ENCODE measurements at regions not wholly inside any gene's neighbourhood (a gene's known extent, or its start where the extent isn't known, plus 50 kb on each side); places are given as distances from the start of the nearest gene placed in this dataset.

- no peaks in the 10 kb centered on the region for H3K4me1 ChIP-seq (ENCODE audit: control insufficient read depth, insufficient read depth, low read length)
- ChIA-PET CTCF (interaction anchor here (0.6 to 2.2 kb wide), 2 partner anchors 59 to 551 kb away, joined by 4 to 6 read pairs; no protein-coding TSS in a partner anchor), POLR2A (no interaction called here)
- H3K9me3 ChIP-seq (ENCODE audit: control insufficient read depth, insufficient read depth, low read depth, low read length): no peaks in the 10 kb centered on the region
- H3K4me3 ChIP-seq (ENCODE audit: low read depth, low read length): no peak overlapping the region
- no peaks in the 10 kb centered on the region for H3K36me3 ChIP-seq (ENCODE audit: control insufficient read depth in 2 of 2, insufficient read depth in 1 of 2, low read length in 2 of 2)
- no peak overlapping the region for H3K27ac ChIP-seq (ENCODE audit: extremely low read depth, low read depth, low read length)
- peak; percentile 52; the same call in 1 of the 2 replicates for TF ChIP-seq GLIS1 (tag by site-specific recombination; IDR thresholded peaks at IDR 0.05)
- TF ChIP-seq ZFP3 (tag by site-specific recombination; IDR thresholded peaks at IDR 0.05; ENCODE audit: low read depth): no peak
- TF ChIP-seq ZNF221 (tag by site-specific recombination; IDR thresholded peaks at IDR 0.05; ENCODE audit: borderline replicate concordance): no peak
- TF ChIP-seq ZIC2 (tag by site-specific recombination; IDR thresholded peaks at IDR 0.05): peak; percentile 44; the same call in 1 of the 2 replicates
Measured at GRCh38 chr17:77602062-77602746, 356.3 kb upstream of the TNRC6C start.

DNA sequence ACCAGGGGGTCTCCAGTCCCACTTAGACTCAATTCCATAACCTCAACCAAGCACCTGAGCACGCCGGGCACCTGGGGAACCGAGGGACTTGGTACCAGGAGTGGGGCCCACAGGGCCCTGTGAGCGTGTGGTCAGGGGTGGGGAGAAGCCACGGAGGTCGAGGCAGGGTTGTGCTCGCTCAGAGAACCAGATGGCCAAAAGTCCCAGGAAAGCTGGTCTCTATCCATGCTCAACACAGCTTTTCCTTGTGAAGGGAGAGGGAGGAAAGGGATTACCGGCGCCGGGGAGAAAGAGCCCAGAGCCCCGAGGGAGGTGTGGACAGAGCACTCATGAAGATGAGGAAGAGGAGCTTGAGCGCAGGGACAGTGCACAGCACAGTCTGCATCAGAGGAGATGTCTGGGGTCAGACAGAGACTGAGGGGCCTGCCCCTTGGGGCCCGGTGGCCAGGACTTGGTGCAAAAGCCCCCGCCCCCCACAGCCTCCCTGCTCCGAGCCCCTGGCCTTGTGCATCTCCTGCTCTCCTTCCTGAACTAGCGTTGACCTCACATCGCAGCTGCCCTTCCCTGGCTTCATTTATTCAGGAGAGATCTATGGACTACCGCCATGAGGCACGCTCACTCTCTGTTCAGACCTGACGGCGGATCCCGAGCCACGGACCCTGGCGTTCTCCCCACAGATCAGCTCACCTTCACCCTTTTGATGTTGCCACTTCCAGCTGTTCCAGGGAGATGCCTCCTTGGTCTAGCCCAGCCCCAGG lies 355.4 kb upstream of the TNRC6C start:
- no peaks in the 10 kb centered on the region for H3K36me3 ChIP-seq (ENCODE audit: control insufficient read depth in 2 of 2, insufficient read depth in 1 of 2, low read length in 2 of 2)
- no peak for TF ChIP-seq ZNF610 (tag by site-specific recombination; IDR thresholded peaks at IDR 0.05; ENCODE audit: borderline replicate concordance)
- peak; percentile 69; the same call in 1 of the 2 replicates for TF ChIP-seq ZNF707 (tag by site-specific recombination; IDR thresholded peaks at IDR 0.05)
- ChIA-PET POLR2A (no interaction called here), CTCF (interaction anchor here (0.6 to 2.2 kb wide), 2 partner anchors 60 to 550 kb away, joined by 4 to 6 read pairs; no protein-coding TSS in a partner anchor)
- H3K4me3 ChIP-seq (ENCODE audit: low read depth, low read length): no peak overlapping the region
- H3K9me3 ChIP-seq (ENCODE audit: control insufficient read depth, insufficient read depth, low read depth, low read length): no peaks in the 10 kb centered on the region
- no peaks in the 10 kb centered on the region for H3K4me1 ChIP-seq (ENCODE audit: control insufficient read depth, insufficient read depth, low read length)
- no peak overlapping the region for H3K27ac ChIP-seq (ENCODE audit: extremely low read depth, low read depth, low read length)

DNA sequence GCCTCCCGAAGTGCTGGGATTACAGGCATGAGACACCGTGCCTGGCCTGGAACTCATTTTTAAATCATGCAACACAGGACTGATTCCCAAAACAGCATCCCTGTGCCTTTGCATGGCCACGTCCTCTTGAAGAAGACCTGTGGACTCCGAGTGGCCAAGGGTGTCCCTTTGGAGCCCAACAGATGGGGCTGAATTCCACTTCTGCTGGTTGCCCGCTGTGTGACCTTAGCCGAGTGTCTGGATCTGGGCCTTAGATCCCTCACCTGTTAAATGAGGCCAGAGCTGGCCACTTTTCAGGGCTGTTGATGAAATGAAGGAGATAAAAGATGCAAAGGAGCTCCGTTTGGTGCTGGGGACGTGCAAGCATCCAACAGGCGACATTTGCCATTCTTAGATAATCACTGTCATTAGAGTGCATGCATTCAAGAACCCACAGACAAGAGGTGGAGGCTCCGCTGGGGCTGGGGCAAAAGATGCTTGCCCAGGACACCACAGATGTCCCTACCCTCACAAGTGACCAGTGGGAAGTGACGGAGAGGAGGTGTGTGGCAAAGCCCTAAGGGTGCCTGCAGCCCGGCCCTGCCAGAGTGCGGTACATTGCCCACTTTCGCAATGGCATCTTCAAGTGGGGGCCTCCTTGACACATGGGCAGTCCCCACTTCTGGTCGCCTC lies 354.1 kb upstream of the TNRC6C start:
- no peaks in the 10 kb centered on the region for H3K36me3 ChIP-seq (ENCODE audit: control insufficient read depth in 2 of 2, insufficient read depth in 1 of 2, low read length in 2 of 2)
- ChIA-PET CTCF (no interaction called here), POLR2A (no interaction called here)
- no peak overlapping the region for H3K27ac ChIP-seq (ENCODE audit: extremely low read depth, low read depth, low read length)
- H3K9me3 ChIP-seq (ENCODE audit: control insufficient read depth, insufficient read depth, low read depth, low read length): no peaks in the 10 kb centered on the region
- H3K4me3 ChIP-seq (ENCODE audit: low read depth, low read length): no peak overlapping the region
- TF ChIP-seq ZNF335 (tag by site-specific recombination; conservative IDR thresholded peaks at IDR 0.05) (no peak), ZBTB21 (tag by site-specific recombination; IDR thresholded peaks at IDR 0.05) (no peak), TSHZ1 (tag by site-specific recombination; IDR thresholded peaks at IDR 0.05; ENCODE audit: borderline replicate concordance) (no peak), ZNF501 (tag by site-specific recombination; IDR thresholded peaks at IDR 0.05) (no peak), KLF8 (tag by site-specific recombination; IDR thresholded peaks at IDR 0.05) (no peak), ZNF670 (tag by site-specific recombination; IDR thresholded peaks at IDR 0.05; ENCODE audit: low read depth) (no peak), ZNF175 (tag by site-specific recombination; IDR thresholded peaks at IDR 0.05) (no peak), ZNF555 (tag by site-specific recombination; conservative IDR thresholded peaks at IDR 0.05) (no peak), KLF7 (tag by site-specific recombination; IDR thresholded peaks at IDR 0.05; ENCODE audit: borderline replicate concordance) (no peak), HOXC10 (CRISPR knock-in tag; IDR thresholded peaks at IDR 0.05) (no peak), ZNF529 (tag by site-specific recombination; IDR thresholded peaks at IDR 0.05; ENCODE audit: insufficient replicate concordance) (no peak)
- no peaks in the 10 kb centered on the region for H3K4me1 ChIP-seq (ENCODE audit: control insufficient read depth, insufficient read depth, low read length)
